ENCODE measurements at regions not wholly inside any gene's neighbourhood (a gene's known extent, or its start where the extent isn't known, plus 50 kb on each side); places are given as distances from the start of the nearest gene placed in this dataset.

DNA sequence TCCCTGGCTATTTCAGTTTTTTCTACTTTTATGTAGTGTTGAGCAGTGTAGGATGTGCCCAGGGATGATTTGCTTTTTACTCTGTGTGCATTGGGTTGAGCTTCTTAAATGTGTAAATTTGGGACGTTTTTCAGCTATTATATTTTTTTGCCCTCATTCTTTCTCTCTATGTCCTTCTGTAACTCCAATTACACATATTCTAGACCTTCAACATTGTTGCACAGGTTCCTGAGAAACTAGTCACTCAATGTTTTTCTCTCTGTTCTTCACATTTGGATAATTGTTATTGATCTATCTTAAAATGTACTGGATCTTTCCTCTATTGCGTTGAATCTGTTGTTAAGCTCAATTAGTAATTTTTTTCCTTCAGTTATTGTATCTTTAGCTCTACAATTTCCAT, 162.7 kb upstream of the TCF21 start:
- no peak for DNase-seq
- Mint-ChIP-seq H3K27ac (ENCODE audit: unreplicated experiment) (no peak overlapping the region), H3K4me3 (ENCODE audit: unreplicated experiment) (no peak overlapping the region), H3K36me3 (ENCODE audit: insufficient read depth, unreplicated experiment) (no peaks in the 10 kb centered on the region), H3K4me1 (ENCODE audit: low read depth, unreplicated experiment) (no peaks in the 10 kb centered on the region), H3K27me3 (ENCODE audit: insufficient read depth, unreplicated experiment) (no peaks in the 10 kb centered on the region), H3K9me3 (ENCODE audit: unreplicated experiment) (peaks cover 21% of the 10 kb centered on the region)
- H3K9me3 ChIP-seq, result peaks cover 7% of the 10 kb centered on the region; the same call in 1 of the 2 replicates
- intact Hi-C loops (cut with micrococcal nuclease; ENCODE audit: unreplicated experiment), result no loop called here
- H3K27me3 ChIP-seq (replicated peaks; ENCODE audit: control insufficient read depth, insufficient read depth, low read length), result no peaks in the 10 kb centered on the region
- CTCF ChIA-PET, result no interaction called here
- TF ChIP-seq, protein P1, sequence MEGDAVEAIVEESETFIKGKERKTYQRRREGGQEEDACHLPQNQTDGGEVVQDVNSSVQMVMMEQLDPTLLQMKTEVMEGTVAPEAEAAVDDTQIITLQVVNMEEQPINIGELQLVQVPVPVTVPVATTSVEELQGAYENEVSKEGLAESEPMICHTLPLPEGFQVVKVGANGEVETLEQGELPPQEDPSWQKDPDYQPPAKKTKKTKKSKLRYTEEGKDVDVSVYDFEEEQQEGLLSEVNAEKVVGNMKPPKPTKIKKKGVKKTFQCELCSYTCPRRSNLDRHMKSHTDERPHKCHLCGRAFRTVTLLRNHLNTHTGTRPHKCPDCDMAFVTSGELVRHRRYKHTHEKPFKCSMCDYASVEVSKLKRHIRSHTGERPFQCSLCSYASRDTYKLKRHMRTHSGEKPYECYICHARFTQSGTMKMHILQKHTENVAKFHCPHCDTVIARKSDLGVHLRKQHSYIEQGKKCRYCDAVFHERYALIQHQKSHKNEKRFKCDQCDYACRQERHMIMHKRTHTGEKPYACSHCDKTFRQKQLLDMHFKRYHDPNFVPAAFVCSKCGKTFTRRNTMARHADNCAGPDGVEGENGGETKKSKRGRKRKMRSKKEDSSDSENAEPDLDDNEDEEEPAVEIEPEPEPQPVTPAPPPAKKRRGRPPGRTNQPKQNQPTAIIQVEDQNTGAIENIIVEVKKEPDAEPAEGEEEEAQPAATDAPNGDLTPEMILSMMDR (IDR thresholded peaks at IDR 0.05; ENCODE audit: insufficient read depth in 1 of 2, low read depth in 1 of 2, low read length in 1 of 2, severe bottlenecking in 1 of 2, unreplicated experiment in 1 of 2), result no peak
- H3K4me3 ChIP-seq (ENCODE audit: low read depth, low read length), result no peak overlapping the region
- BruUV-seq (replicated peaks), result no TSS peak
- POLR2A ChIA-PET, result no interaction called here
- H3K4me1 ChIP-seq, result no peaks in the 10 kb centered on the region
- no peaks in the 10 kb centered on the region for H3K36me3 ChIP-seq (ENCODE audit: control insufficient read depth, insufficient read depth, low read length)

DNA sequence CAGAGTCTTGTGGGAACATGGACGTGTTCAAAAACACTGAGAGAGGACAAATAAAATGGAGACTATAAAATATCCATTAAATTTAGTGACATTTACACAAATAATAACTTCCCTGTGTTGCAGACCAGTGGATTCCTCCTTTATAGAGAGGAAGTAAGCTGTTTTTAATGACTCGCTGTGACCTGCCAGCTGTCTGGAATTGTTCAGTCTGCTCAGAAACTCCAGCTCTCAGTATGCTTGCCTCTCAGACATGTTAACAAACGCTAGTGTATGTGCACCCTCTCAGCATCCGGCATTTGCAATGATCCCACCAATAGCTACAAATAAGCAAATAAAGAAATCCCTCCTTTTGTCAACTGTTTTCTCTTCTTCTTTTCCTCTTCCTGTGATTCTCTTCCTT, 158.0 kb upstream of the TCF21 start:
- Mint-ChIP-seq H3K4me3 (ENCODE audit: unreplicated experiment) (no peak overlapping the region), H3K36me3 (ENCODE audit: insufficient read depth, unreplicated experiment) (no peaks in the 10 kb centered on the region), H3K27ac (ENCODE audit: unreplicated experiment) (no peak overlapping the region), H3K27me3 (ENCODE audit: insufficient read depth, unreplicated experiment) (no peaks in the 10 kb centered on the region), H3K4me1 (ENCODE audit: low read depth, unreplicated experiment) (no peaks in the 10 kb centered on the region), H3K9me3 (ENCODE audit: unreplicated experiment) (peaks cover 9% of the 10 kb centered on the region)
- no TSS peak for BruUV-seq (replicated peaks)
- TF ChIP-seq, protein P1 (IDR thresholded peaks at IDR 0.05; ENCODE audit: insufficient read depth in 1 of 2, low read depth in 1 of 2, low read length in 1 of 2, severe bottlenecking in 1 of 2, unreplicated experiment in 1 of 2), result no peak
- ChIA-PET CTCF (no interaction called here), POLR2A (no interaction called here)
- intact Hi-C loops (cut with micrococcal nuclease; ENCODE audit: unreplicated experiment), result loop anchor here (2.0 kb wide), 1 partner anchor 18 kb away; no protein-coding TSS in a partner anchor
- no peaks in the 10 kb centered on the region for H3K36me3 ChIP-seq (ENCODE audit: control insufficient read depth, insufficient read depth, low read length)
- no peaks in the 10 kb centered on the region for H3K27me3 ChIP-seq (replicated peaks; ENCODE audit: control insufficient read depth, insufficient read depth, low read length)
- no peak overlapping the region for H3K4me3 ChIP-seq (ENCODE audit: low read depth, low read length)
- DNase-seq, result no peak
- no peaks in the 10 kb centered on the region for H3K4me1 ChIP-seq
- peaks cover 7% of the 10 kb centered on the region; the same call in 1 of the 2 replicates for H3K9me3 ChIP-seq

DNA sequence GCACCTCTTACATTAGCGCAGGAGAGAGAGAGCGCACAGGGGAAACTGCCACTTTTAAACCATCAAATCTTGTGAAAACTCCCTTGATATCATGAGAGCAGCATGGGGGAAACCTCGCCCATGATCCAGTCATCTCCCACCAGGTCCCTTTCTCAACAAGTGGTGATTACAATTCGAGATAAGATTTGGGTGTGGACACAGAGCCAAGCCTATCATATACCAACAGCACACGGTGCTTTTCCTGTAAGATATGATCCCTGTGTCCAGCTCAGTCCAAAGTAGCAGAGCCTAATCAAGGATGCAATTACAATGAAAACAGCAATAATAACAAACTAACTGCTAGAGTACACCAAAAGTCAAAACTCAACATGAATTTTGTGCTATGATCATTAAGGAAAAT, 148.7 kb upstream of the TCF21 start:
- Mint-ChIP-seq H3K27me3 (ENCODE audit: insufficient read depth, unreplicated experiment) (no peaks in the 10 kb centered on the region), H3K4me3 (ENCODE audit: unreplicated experiment) (no peak overlapping the region), H3K4me1 (ENCODE audit: low read depth, unreplicated experiment) (no peaks in the 10 kb centered on the region), H3K27ac (ENCODE audit: unreplicated experiment) (no peak overlapping the region), H3K9me3 (ENCODE audit: unreplicated experiment) (no peaks in the 10 kb centered on the region), H3K36me3 (ENCODE audit: insufficient read depth, unreplicated experiment) (peaks cover 6% of the 10 kb centered on the region)
- intact Hi-C loops (cut with micrococcal nuclease; ENCODE audit: unreplicated experiment), result no loop called here
- Histone ChIP-seq H3K36me3 (ENCODE audit: control insufficient read depth, insufficient read depth, low read length) (no peaks in the 10 kb centered on the region), H3K4me3 (ENCODE audit: low read depth, low read length) (no peak overlapping the region), H3K27me3 (replicated peaks; ENCODE audit: control insufficient read depth, insufficient read depth, low read length) (no peaks in the 10 kb centered on the region), H3K9me3 (no peaks in the 10 kb centered on the region), H3K4me1 (no peaks in the 10 kb centered on the region)
- CTCF ChIA-PET, result no interaction called here
- POLR2A ChIA-PET, result no interaction called here
- DNase-seq, result no peak
- no TSS peak for BruUV-seq (replicated peaks)
- TF ChIP-seq, protein P1 (IDR thresholded peaks at IDR 0.05; ENCODE audit: insufficient read depth in 1 of 2, low read depth in 1 of 2, low read length in 1 of 2, severe bottlenecking in 1 of 2, unreplicated experiment in 1 of 2), result no peak

Data from Caco-2 (cell line).